ENCODE measurements at regions not wholly inside any gene's neighbourhood (a gene's known extent, or its start where the extent isn't known, plus 50 kb on each side); places are given as distances from the start of the nearest gene placed in this dataset.
"Not testable (repeated sequence)": the region's sequence is repeated elsewhere in the genome, so short reads cannot be mapped to it uniquely, and the experiment has no call there.

GRCh38 chr16:52386694-52387093, 160.2 kb downstream of the TOX3 start:
- DNase-seq (ENCODE audit: low read depth, low spot score) = no peak

GRCh38 chr16:52384378-52384777, 162.6 kb downstream of the TOX3 start:
- no peak for DNase-seq (ENCODE audit: low read depth, low spot score)

GRCh38 chr16:52383640-52384292, 163.2 kb downstream of the TOX3 start:
- no peak for DNase-seq (ENCODE audit: low read depth, low spot score)

- DNase-seq (ENCODE audit: low read depth, low spot score) = no peak
Observed at GRCh38 chr16:52383119-52383518, 163.8 kb downstream of the TOX3 start.

GRCh38 chr16:52379551-52379950, 167.4 kb downstream of the TOX3 start:
- no peak for DNase-seq (ENCODE audit: low read depth, low spot score)

GRCh38 chr16:52376676-52377280, 170.2 kb downstream of the TOX3 start:
- DNase-seq (ENCODE audit: low read depth, low spot score) = no peak

- DNase-seq (ENCODE audit: low read depth, low spot score) = no peak
Observed at GRCh38 chr16:52372313-52372712, 174.6 kb downstream of the TOX3 start.

GRCh38 chr16:52368859-52369258, 178.1 kb downstream of the TOX3 start:
- DNase-seq (ENCODE audit: low read depth, low spot score) = no peak

- no peak for DNase-seq (ENCODE audit: low read depth, low spot score)
Observed at GRCh38 chr16:52367821-52368220, 179.1 kb downstream of the TOX3 start.

- no peak for DNase-seq (ENCODE audit: low read depth, low spot score)
Observed at GRCh38 chr16:52366983-52367382, 180.0 kb downstream of the TOX3 start.

GRCh38 chr16:52364500-52364899, 182.4 kb downstream of the TOX3 start:
- no peak for DNase-seq (ENCODE audit: low read depth, low spot score)

- DNase-seq (ENCODE audit: low read depth, low spot score) = no peak
Observed at GRCh38 chr16:52363082-52363481, 183.9 kb downstream of the TOX3 start.

- DNase-seq (ENCODE audit: low read depth, low spot score) = no peak
Observed at GRCh38 chr16:52357711-52358110, 189.2 kb downstream of the TOX3 start.

- DNase-seq (ENCODE audit: low read depth, low spot score) = no peak
Observed at GRCh38 chr16:52353249-52353648, 193.7 kb downstream of the TOX3 start.

- DNase-seq (ENCODE audit: low read depth, low spot score) = no peak
Observed at GRCh38 chr16:52351451-52351850, 195.5 kb downstream of the TOX3 start.

- no peak for DNase-seq (ENCODE audit: low read depth, low spot score)
Observed at GRCh38 chr16:52350031-52350642, 196.8 kb downstream of the TOX3 start.

GRCh38 chr16:52346709-52347108, 200.2 kb downstream of the TOX3 start:
- DNase-seq (ENCODE audit: low read depth, low spot score) = no peak

GRCh38 chr16:52333673-52334072, 213.3 kb downstream of the TOX3 start:
- DNase-seq (ENCODE audit: low read depth, low spot score) = not testable (repeated sequence)

- DNase-seq (ENCODE audit: low read depth, low spot score) = no peak
Observed at GRCh38 chr16:52320930-52321439, 226.0 kb downstream of the TOX3 start.

- DNase-seq (ENCODE audit: low read depth, low spot score) = no peak
Observed at GRCh38 chr16:52318302-52319009, 228.5 kb downstream of the TOX3 start.

- no peak for DNase-seq (ENCODE audit: low read depth, low spot score)
Observed at GRCh38 chr16:52316241-52316640, 230.7 kb downstream of the TOX3 start.

GRCh38 chr16:52312716-52313115, 234.2 kb downstream of the TOX3 start:
- no peak for DNase-seq (ENCODE audit: low read depth, low spot score)

Measured in iPS DF 19.7 (cell line).